ENCODE measurements at regions not wholly inside any gene's neighbourhood (a gene's known extent, or its start where the extent isn't known, plus 50 kb on each side); places are given as distances from the start of the nearest gene placed in this dataset.

DNA sequence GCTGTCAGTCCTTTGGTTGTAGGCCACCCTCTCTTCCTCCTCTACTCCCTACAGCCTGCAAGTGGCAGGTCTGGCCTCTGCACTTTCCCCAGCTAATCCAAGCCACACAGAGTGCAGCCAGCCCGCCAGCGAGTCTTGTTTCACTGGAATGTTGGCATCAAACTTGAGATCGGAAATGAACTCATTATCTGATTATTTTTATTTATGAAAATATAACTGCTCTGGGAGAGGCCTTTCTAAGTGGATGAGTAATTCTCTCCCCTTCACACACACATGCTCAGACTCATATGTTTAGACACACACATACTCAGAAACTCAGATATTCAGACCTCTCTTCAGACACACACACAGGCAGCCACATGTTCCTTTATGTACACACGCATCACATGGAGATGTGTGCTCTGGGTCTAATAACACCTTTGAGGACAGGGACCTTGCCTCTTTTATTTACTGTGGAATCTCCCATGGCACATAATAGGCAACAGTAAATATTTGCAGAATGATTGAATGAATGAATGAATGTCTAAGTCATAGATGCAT is 151.3 kb downstream of the ZFP36L2 start:
- Histone ChIP-seq H3K4me3 (ENCODE audit: low read depth, low read length) (no peak overlapping the region), H3K27me3 (ENCODE audit: control insufficient read depth, insufficient read depth, low read length) (no peaks in the 10 kb centered on the region), H3K27ac (ENCODE audit: low read depth, low read length) (peak overlapping the region; percentile 87), H3K9me3 (ENCODE audit: control insufficient read depth, insufficient read depth, low read length) (no peaks in the 10 kb centered on the region), H3K4me1 (ENCODE audit: control insufficient read depth, insufficient read depth, low read length) (peaks cover 53% of the 10 kb centered on the region), H3K36me3 (ENCODE audit: control insufficient read depth, insufficient read depth, low read length) (no peaks in the 10 kb centered on the region)
- DNase-seq (ENCODE audit: low read depth in 4 of 6, low spot score in 6 of 6): no peak
- no CpG with 5 or more reads among the region's 4 CpGs for WGBS (ENCODE audit: insufficient coverage)

DNA sequence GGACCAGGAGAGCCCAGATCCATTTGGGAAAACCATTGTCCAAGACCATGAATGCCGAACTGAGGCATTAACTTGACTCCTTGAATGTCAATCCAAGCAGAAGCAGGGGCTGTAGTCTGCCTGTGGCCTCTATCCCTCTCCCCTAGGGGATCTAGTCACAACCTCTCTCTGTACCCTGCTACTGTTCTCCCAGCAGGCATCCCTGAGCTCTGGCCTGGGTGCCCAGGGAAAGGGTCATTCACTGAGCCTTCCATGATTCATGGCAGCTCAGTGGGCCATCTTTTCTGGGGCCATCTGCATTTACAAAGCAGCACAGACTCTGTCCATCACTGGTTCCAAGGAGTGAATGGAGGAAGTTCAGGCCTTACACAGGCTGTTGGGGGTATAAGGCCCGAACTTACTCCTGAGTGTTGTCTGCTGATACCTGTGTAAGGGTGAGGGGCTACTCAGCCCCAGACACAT is 151.8 kb downstream of the ZFP36L2 start:
- H3K9me3 ChIP-seq (ENCODE audit: control insufficient read depth, insufficient read depth, low read length): no peaks in the 10 kb centered on the region
- 100% methylated on average over 1 of the region's 2 CpGs for WGBS (ENCODE audit: insufficient coverage)
- H3K36me3 ChIP-seq (ENCODE audit: control insufficient read depth, insufficient read depth, low read length): no peaks in the 10 kb centered on the region
- H3K4me1 ChIP-seq (ENCODE audit: control insufficient read depth, insufficient read depth, low read length): peaks cover 58% of the 10 kb centered on the region
- H3K27ac ChIP-seq (ENCODE audit: low read depth, low read length): peak overlapping the region; percentile 79
- H3K4me3 ChIP-seq (ENCODE audit: low read depth, low read length): no peak overlapping the region
- no peak for DNase-seq (ENCODE audit: low read depth in 4 of 6, low spot score in 6 of 6)
- H3K27me3 ChIP-seq (ENCODE audit: control insufficient read depth, insufficient read depth, low read length): no peaks in the 10 kb centered on the region

DNA sequence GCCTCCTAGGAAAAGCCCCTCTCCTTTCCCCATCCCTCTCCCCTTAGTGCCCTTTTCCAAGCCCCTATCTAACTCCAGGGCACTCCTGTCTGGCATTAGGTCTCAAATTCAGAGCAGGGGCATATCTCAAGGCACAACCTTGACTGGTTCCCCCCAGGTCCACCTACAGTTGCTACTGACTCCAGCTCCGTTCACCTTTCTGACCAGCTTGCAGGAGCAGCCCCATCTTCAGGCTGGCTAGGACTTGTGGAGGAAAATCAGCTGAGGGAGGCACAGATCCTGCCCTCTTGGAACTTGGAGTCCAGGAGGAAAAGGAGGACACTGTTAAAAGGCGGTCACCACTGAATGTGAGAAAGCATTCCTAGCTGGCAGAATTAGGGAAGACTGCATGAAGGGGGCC is 152.4 kb downstream of the ZFP36L2 start:
- DNase-seq (ENCODE audit: low read depth in 4 of 6, low spot score in 6 of 6): no peak
- H3K27ac ChIP-seq (ENCODE audit: low read depth, low read length): peak overlapping the region; percentile 79

GRCh38 chr2:43073401-43073825 is 153.0 kb downstream of the ZFP36L2 start:
- Histone ChIP-seq H3K4me3 (ENCODE audit: low read depth, low read length) (no peak overlapping the region), H3K27me3 (ENCODE audit: control insufficient read depth, insufficient read depth, low read length) (no peaks in the 10 kb centered on the region), H3K36me3 (ENCODE audit: control insufficient read depth, insufficient read depth, low read length) (no peaks in the 10 kb centered on the region), H3K9me3 (ENCODE audit: control insufficient read depth, insufficient read depth, low read length) (no peaks in the 10 kb centered on the region), H3K27ac (ENCODE audit: low read depth, low read length) (peak overlapping the region; percentile 74), H3K4me1 (ENCODE audit: control insufficient read depth, insufficient read depth, low read length) (peaks cover 70% of the 10 kb centered on the region)
- no peak for DNase-seq (ENCODE audit: low read depth in 4 of 6, low spot score in 6 of 6)
- WGBS (ENCODE audit: insufficient coverage): 77% methylated on average over 4 of the region's 7 CpGs

More for the DNA sequence above, 152.4 kb downstream of the ZFP36L2 start:
- Histone ChIP-seq H3K4me3 (ENCODE audit: low read depth, low read length) (no peak overlapping the region), H3K36me3 (ENCODE audit: control insufficient read depth, insufficient read depth, low read length) (no peaks in the 10 kb centered on the region), H3K4me1 (ENCODE audit: control insufficient read depth, insufficient read depth, low read length) (peaks cover 63% of the 10 kb centered on the region), H3K27me3 (ENCODE audit: control insufficient read depth, insufficient read depth, low read length) (no peaks in the 10 kb centered on the region), H3K9me3 (ENCODE audit: control insufficient read depth, insufficient read depth, low read length) (no peaks in the 10 kb centered on the region)
- 100% methylated on average over 2 of the region's 2 CpGs for WGBS (ENCODE audit: insufficient coverage)

DNA sequence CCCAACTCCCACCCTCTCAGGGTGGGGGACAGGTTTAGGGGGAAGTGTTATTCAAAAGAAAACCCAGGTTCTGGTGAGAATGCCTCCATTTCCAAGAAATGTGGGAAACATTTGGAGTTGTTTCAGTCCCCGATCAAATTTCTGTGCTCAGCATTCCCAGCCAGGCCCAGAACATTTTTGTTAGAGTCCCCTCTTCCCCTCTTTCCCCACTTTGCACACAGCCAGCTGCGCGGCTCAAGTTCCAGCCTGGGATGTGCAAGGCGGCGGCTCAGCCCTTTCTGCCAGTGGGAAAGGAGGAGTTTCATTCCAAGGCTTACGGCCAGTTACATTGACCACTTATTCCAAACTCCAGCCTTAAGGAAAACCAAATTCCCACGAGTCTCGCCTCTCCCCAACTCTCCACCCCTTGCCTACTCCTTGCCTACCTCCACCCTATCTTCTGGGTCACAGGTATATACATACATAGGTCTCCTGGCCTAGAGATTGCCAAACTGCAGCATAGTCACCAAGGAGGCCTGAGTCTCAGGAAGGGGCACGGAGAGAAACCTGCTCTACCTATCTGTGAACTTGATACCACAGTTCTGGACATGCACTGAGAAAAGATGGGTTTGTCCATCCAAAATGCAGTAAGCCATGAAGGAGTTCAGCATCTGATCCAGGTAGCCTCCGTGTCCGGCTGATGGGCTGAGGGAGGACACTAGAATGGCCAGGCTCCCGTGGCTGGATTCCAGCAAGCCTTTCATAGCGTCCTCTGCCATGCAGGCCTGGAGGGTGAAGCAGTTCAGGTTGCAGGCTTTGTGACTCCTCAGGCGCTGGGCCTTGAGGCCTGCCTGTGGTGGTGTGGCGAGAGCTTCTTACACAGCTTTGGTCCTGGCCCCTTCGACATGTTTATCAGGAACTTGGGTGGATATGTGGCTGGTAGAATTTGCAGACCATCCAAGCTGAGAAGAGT is 154.5 kb downstream of the ZFP36L2 start:
- peaks cover 81% of the 10 kb centered on the region for H3K4me1 ChIP-seq (ENCODE audit: control insufficient read depth, insufficient read depth, low read length)
- no peak for DNase-seq (ENCODE audit: low read depth in 4 of 6, low spot score in 6 of 6)

GRCh38 chr2:43070676-43071502 is 155.5 kb downstream of the ZFP36L2 start:
- no peak for DNase-seq (ENCODE audit: low read depth in 4 of 6, low spot score in 6 of 6)
- no peak overlapping the region for H3K4me3 ChIP-seq (ENCODE audit: low read depth, low read length)
- no peaks in the 10 kb centered on the region for H3K36me3 ChIP-seq (ENCODE audit: control insufficient read depth, insufficient read depth, low read length)
- peak overlapping the region; percentile 87 for H3K27ac ChIP-seq (ENCODE audit: low read depth, low read length)
- H3K4me1 ChIP-seq (ENCODE audit: control insufficient read depth, insufficient read depth, low read length): peaks cover 81% of the 10 kb centered on the region
- no peaks in the 10 kb centered on the region for H3K27me3 ChIP-seq (ENCODE audit: control insufficient read depth, insufficient read depth, low read length)
- WGBS (ENCODE audit: insufficient coverage): 76% methylated on average over 8 of the region's 15 CpGs
- no peaks in the 10 kb centered on the region for H3K9me3 ChIP-seq (ENCODE audit: control insufficient read depth, insufficient read depth, low read length)

More for the DNA sequence above, 154.5 kb downstream of the ZFP36L2 start:
- WGBS (ENCODE audit: insufficient coverage): 72% methylated on average over 11 of the region's 16 CpGs
- H3K27ac ChIP-seq (ENCODE audit: low read depth, low read length): peak overlapping the region; percentile 87
- H3K27me3 ChIP-seq (ENCODE audit: control insufficient read depth, insufficient read depth, low read length): no peaks in the 10 kb centered on the region
- no peaks in the 10 kb centered on the region for H3K36me3 ChIP-seq (ENCODE audit: control insufficient read depth, insufficient read depth, low read length)
- H3K4me3 ChIP-seq (ENCODE audit: low read depth, low read length): no peak overlapping the region
- H3K9me3 ChIP-seq (ENCODE audit: control insufficient read depth, insufficient read depth, low read length): no peaks in the 10 kb centered on the region

DNA sequence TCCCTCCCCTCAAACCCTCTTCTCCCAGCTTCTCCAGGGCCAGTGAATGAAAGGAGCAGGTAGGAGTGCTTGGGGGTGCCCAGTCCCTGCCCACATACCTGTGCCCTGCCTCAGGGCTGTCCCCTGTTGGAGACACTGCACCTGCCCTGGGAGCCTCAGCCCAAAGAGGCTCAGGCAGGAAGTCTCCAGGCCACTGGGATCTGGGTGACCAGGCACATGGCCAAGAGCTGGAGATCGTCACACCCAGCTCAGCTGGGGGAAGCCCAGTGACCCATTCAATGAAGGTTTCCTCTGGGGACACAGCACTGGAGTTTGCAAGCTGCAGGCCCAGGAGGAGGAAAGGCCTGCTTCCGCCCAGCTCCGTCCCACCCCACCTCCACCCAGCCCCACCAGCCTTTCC is 156.4 kb downstream of the ZFP36L2 start:
- H3K4me3 ChIP-seq (ENCODE audit: low read depth, low read length): no peak overlapping the region
- 20% methylated on average over 1 of the region's 3 CpGs for WGBS (ENCODE audit: insufficient coverage)
- DNase-seq (ENCODE audit: low read depth in 4 of 6, low spot score in 6 of 6): no peak
- no peaks in the 10 kb centered on the region for H3K9me3 ChIP-seq (ENCODE audit: control insufficient read depth, insufficient read depth, low read length)
- no peaks in the 10 kb centered on the region for H3K36me3 ChIP-seq (ENCODE audit: control insufficient read depth, insufficient read depth, low read length)
- H3K27ac ChIP-seq (ENCODE audit: low read depth, low read length): peak overlapping the region; percentile 87
- peaks cover 76% of the 10 kb centered on the region for H3K4me1 ChIP-seq (ENCODE audit: control insufficient read depth, insufficient read depth, low read length)
- H3K27me3 ChIP-seq (ENCODE audit: control insufficient read depth, insufficient read depth, low read length): no peaks in the 10 kb centered on the region

DNA sequence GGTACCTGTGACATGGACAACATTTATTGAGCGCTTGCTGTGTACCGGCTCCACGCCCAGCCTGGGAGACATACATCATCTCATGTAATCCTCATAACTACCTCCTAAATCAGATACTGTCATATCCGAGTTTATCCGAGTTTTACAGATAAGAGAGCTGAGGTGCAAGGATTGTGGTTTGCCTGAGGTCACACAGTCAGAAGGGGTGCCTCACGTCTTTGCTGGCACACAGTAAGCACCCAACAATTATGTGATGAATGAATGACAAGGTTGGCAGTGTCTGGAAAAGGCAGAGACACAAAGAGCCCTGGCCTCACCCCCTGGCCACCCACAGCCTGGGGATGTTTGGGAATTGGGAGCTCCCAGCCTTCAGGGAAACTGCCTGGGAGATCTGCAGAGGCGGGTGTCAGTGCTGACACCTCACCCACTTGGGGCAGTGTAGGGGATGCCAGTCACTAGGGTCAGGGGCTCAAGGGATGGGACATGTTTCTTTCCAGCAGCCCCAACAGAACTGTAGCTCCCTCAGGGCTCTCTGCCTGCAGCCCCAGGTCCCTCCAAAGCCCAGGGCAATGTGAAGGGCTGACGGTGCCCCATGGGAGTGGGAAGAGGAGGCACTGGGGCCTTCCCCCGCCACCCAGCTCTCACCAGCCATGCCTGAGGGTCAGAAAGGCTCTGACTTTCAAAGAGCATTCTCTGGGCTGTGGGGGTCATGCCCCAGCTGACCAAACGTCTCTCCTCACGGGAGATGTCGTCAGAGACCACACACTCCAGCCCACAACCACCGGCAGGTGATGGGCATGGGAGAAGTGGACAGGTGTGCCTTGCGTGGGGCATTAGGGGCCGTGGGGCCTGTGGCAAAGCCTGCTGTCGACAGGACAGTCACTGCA is 157.5 kb downstream of the ZFP36L2 start:
- DNase-seq (ENCODE audit: low read depth in 4 of 6, low spot score in 6 of 6): no peak
- no peaks in the 10 kb centered on the region for H3K36me3 ChIP-seq (ENCODE audit: control insufficient read depth, insufficient read depth, low read length)
- 86% methylated on average over 13 of the region's 16 CpGs for WGBS (ENCODE audit: insufficient coverage)
- no peaks in the 10 kb centered on the region for H3K9me3 ChIP-seq (ENCODE audit: control insufficient read depth, insufficient read depth, low read length)
- H3K4me3 ChIP-seq (ENCODE audit: low read depth, low read length): no peak overlapping the region
- peaks cover 64% of the 10 kb centered on the region for H3K4me1 ChIP-seq (ENCODE audit: control insufficient read depth, insufficient read depth, low read length)
- no peaks in the 10 kb centered on the region for H3K27me3 ChIP-seq (ENCODE audit: control insufficient read depth, insufficient read depth, low read length)
- H3K27ac ChIP-seq (ENCODE audit: low read depth, low read length): peak overlapping the region; percentile 90

All from spinal cord (tissue), 9 donors.